Activated CD4-positive, alpha-beta T cell treated with anti-CD3 and anti-CD28 coated beads for 48 hours (primary cell): ENCODE measurements at regions not wholly inside any gene's neighbourhood (a gene's known extent, or its start where the extent isn't known, plus 50 kb on each side); places are given as distances from the start of the nearest gene placed in this dataset.
"Not testable (repeated sequence)": the region's sequence is repeated elsewhere in the genome, so short reads cannot be mapped to it uniquely, and the experiment has no call there.

Source experiments
- DNase-seq: peaks from one replicate; pipeline ENCODE4 v3.0.0-alpha.2; 2020

GRCh38 chr7:142698429-142698828 is 50.8 kb upstream of the PRSS1 start:
- no peak for DNase-seq

GRCh38 chr7:142697270-142697669 is 52.0 kb upstream of the PRSS1 start:
- no peak for DNase-seq

GRCh38 chr7:142696456-142697179 is 52.7 kb upstream of the PRSS1 start:
- no peak for DNase-seq

GRCh38 chr7:142693911-142694310 is 55.4 kb upstream of the PRSS1 start:
- DNase-seq = no peak

GRCh38 chr7:142690554-142691182 is 58.6 kb upstream of the PRSS1 start:
- no peak for DNase-seq

GRCh38 chr7:142689439-142690120 is 59.7 kb upstream of the PRSS1 start:
- DNase-seq = no peak

- DNase-seq = no peak
Measured at GRCh38 chr7:142685877-142686508, 63.3 kb upstream of the PRSS1 start.

GRCh38 chr7:142681314-142682092 is 67.8 kb upstream of the PRSS1 start:
- no peak for DNase-seq

- no peak for DNase-seq
Measured at GRCh38 chr7:142671506-142671905, 77.8 kb upstream of the PRSS1 start.

- no peak for DNase-seq
Measured at GRCh38 chr7:142670511-142670910, 78.8 kb upstream of the PRSS1 start.

GRCh38 chr7:142669074-142669654 is 80.1 kb upstream of the PRSS1 start:
- no peak for DNase-seq

GRCh38 chr7:142668495-142668894 is 80.8 kb upstream of the PRSS1 start:
- no peak for DNase-seq

- DNase-seq = no peak
Measured at GRCh38 chr7:142657376-142657775, 91.9 kb upstream of the PRSS1 start.

GRCh38 chr7:142654398-142654797 is 94.9 kb upstream of the PRSS1 start:
- DNase-seq = no peak

GRCh38 chr7:142647749-142648148 is 101.5 kb upstream of the PRSS1 start:
- DNase-seq = no peak

- no peak for DNase-seq
Measured at GRCh38 chr7:142646386-142647140, 102.7 kb upstream of the PRSS1 start.

GRCh38 chr7:142645777-142646176 is 103.5 kb upstream of the PRSS1 start:
- no peak for DNase-seq

GRCh38 chr7:142642316-142642715 is 107.0 kb upstream of the PRSS1 start:
- no peak for DNase-seq

GRCh38 chr7:142641252-142641651 is 108.0 kb upstream of the PRSS1 start:
- DNase-seq = not testable (repeated sequence)

GRCh38 chr7:142638581-142638980 is 110.7 kb upstream of the PRSS1 start:
- no peak for DNase-seq

GRCh38 chr7:142637240-142637639 is 112.0 kb upstream of the PRSS1 start:
- no peak for DNase-seq

GRCh38 chr7:142636751-142637150 is 112.5 kb upstream of the PRSS1 start:
- peak; percentile 37 for DNase-seq
